ENCODE measurements at regions not wholly inside any gene's neighbourhood (a gene's known extent, or its start where the extent isn't known, plus 50 kb on each side); places are given as distances from the start of the nearest gene placed in this dataset.

DNA sequence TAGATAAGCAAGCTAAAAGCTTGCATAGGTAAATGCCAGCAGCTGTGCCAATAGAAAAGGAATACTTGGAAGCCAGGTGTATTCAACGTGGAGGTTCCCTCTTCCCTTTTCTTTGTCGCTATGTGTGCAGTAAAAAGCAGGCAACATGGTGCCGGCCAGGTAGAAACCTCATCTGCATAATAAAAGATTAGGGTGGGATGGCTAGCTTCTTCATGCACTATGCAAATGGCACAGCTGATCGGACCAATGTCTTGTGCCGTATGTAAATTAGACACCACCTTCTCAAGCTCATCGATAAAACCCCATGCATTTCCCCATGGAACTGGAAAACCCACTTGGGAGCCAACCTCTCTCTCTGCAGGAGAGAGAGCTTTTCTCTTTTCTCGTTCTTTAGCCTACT lies 150.9 kb upstream of the FOXK1 start:
- TF ChIP-seq, protein P1, sequence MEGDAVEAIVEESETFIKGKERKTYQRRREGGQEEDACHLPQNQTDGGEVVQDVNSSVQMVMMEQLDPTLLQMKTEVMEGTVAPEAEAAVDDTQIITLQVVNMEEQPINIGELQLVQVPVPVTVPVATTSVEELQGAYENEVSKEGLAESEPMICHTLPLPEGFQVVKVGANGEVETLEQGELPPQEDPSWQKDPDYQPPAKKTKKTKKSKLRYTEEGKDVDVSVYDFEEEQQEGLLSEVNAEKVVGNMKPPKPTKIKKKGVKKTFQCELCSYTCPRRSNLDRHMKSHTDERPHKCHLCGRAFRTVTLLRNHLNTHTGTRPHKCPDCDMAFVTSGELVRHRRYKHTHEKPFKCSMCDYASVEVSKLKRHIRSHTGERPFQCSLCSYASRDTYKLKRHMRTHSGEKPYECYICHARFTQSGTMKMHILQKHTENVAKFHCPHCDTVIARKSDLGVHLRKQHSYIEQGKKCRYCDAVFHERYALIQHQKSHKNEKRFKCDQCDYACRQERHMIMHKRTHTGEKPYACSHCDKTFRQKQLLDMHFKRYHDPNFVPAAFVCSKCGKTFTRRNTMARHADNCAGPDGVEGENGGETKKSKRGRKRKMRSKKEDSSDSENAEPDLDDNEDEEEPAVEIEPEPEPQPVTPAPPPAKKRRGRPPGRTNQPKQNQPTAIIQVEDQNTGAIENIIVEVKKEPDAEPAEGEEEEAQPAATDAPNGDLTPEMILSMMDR (IDR thresholded peaks at IDR 0.05): no peak
- no peak for TF ChIP-seq POLR2AphosphoS5 (IDR thresholded peaks at IDR 0.05)

Data from breast epithelium (tissue), 3 donors.